Medulla oblongata (tissue), 1 donor: ENCODE measurements at regions not wholly inside any gene's neighbourhood (a gene's known extent, or its start where the extent isn't known, plus 50 kb on each side); places are given as distances from the start of the nearest gene placed in this dataset.
A peak's percentile ranks its signal among the peaks of the same experiment; 100 is the strongest.

ENCODE experiments used
- DNase-seq: peaks from one replicate; pipeline ENCODE4 v3.0.0-alpha.2; 2015; ENCODE audit errors: extremely low spot score

DNA sequence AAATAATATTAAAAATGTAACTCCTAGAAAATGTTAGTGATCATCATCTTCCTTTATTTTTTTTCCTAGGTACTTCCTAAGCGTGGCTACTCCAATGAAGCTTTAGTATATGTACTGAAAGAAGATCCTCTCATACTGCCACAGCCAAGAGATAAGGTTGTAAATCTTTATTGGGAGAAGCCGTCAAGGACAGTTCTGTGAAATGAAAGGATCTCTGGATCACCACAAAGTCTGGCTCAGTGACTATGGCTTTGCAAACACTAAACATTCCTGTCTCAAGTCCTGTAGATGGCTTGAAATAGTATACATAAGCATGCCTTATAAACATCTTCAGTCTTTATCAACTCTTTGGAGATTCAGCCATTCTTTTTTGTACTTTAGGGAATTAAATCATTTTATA lies 61.2 kb upstream of the DPH5 start:
- DNase-seq = no peak

DNA sequence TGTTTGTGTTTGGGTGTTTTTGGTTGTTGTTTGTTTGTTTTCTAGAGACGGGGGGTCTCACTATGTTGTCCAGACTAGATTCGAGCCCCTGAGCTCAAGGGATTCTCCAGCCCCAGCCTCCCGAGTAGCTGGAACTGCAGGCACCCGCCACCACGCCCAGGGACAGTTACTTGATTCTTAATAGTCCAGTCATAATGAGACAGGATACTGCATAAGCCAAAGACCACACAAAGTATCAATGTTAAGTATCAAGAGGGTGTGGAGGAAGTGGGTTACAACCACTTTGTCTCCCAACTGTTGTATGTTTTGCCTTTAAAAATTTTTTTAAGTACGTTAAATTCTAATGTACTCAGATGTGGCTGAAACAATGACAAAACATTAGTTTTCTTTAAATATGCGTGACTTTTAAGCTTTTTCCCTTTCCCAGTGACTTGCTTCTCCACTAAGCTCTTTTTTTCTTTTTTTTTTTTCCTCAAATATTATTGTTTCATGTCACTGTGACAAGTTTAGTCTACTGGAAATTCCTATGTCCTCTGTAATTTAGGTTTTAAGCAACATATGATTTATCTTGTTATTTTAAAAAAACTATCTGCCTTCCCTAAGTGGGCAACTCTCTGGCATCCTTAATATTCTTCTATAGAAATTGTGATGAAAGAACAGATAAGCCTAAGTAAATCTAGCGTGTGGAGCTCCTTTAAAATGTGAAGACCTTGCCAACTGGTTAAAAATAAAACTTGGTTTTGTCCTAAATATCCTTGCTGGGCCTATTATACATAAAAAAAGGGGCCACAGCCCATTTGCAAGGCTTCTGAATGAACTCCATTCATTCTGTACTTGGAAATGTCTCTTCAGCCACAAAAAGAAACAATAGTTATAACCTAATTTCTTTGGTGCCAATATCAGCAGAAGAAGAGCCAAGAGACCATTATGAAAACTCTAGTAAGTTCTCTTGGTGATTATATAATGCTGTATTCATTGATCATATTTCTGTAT lies 56.2 kb upstream of the DPH5 start:
- DNase-seq = peak; percentile 33

- peak; percentile 20 for DNase-seq
Measured at GRCh38 chr1:101080859-101081258, 55.3 kb upstream of the DPH5 start.

DNA sequence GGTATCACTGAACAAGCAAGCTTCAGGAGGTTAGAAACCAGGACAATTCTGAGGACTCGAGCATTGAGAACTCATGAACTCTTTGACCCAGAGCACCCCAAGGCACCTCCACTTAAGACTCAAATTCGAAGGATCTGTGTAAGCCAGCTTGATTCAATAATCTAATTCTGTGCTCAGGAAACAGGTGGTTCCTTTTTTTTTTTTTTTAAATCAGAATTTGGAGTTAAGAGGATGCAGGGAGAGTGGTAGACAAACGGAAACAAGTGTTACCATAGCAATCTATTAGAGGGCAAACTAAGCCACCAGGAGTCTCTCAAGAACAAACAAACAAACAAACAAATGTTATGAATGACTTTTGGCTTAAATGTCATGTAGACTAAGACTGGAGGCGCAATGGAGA lies 53.8 kb upstream of the DPH5 start:
- DNase-seq = no peak

GRCh38 chr1:101077849-101078248 lies 52.3 kb upstream of the DPH5 start:
- no peak for DNase-seq

GRCh38 chr1:101075926-101076325 lies 50.3 kb upstream of the DPH5 start:
- no peak for DNase-seq
